ENCODE measurements at regions not wholly inside any gene's neighbourhood (a gene's known extent, or its start where the extent isn't known, plus 50 kb on each side); places are given as distances from the start of the nearest gene placed in this dataset.

DNA sequence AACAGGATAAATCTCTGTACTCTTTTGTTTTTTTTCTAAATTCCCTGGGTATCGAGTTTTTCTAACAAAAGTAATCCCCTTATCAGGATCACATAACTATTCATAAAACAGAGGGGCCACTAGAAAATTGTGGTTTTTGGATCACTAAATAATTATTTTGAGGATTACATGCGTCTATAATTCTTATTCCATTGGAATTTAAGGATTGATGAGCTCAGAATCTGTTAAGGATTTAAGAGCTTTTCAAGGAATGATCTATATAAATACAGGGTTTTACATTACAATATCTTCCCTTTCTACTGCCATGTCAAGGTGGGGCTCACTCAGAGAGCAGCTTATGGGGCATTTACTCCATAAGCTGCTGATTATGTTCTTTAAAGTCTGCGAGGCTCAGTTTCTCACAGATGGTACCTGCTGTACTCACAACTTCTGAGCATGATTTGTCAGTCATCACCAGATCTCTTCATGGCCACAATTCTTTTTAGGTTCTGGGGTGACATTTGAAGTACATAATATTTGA is 449.8 kb downstream of the PCDH17 start:
- Histone ChIP-seq H3K56ac (ENCODE audit: insufficient read length, low read depth, low read length) (no peak overlapping the region), H4K8ac (replicated peaks; ENCODE audit: insufficient read length, low read depth, low read length) (no peak overlapping the region), H2AFZ (ENCODE audit: low read length) (no peak overlapping the region), H4K91ac (ENCODE audit: insufficient read length, low read depth, low read length) (no peak overlapping the region), H3K27me3 (ENCODE audit: insufficient read depth, low read length) (no peaks in the 10 kb centered on the region), H4K20me1 (ENCODE audit: control insufficient read depth, insufficient read depth, insufficient read length) (no peaks in the 10 kb centered on the region), H3K23ac (ENCODE audit: insufficient read length, low read depth, low read length) (no peak overlapping the region), H3K27ac (ENCODE audit: insufficient read length, low read depth, low read length) (no peak overlapping the region), H2BK20ac (ENCODE audit: low read depth, low read length, poor library complexity, severe bottlenecking) (no peak overlapping the region), H2BK12ac (ENCODE audit: insufficient read length, low read depth, low read length) (no peak overlapping the region), H3K4me1 (ENCODE audit: insufficient read depth, low read length) (no peaks in the 10 kb centered on the region; the same call in 1 of the 2 replicates), H3K4ac (ENCODE audit: low read depth, low read length) (no peak overlapping the region), H2BK120ac (ENCODE audit: low read depth, low read length, poor library complexity, severe bottlenecking) (no peak overlapping the region), H3T11ph (ENCODE audit: low read length) (no peak overlapping the region), H4K5ac (ENCODE audit: insufficient read length, low read depth, low read length) (no peak overlapping the region), H3K14ac (ENCODE audit: insufficient read depth, low read length) (no peak overlapping the region), H3K79me2 (ENCODE audit: insufficient read depth, low read length) (no peaks in the 10 kb centered on the region), H2BK15ac (ENCODE audit: low read depth, low read length) (no peak overlapping the region), H3K23me2 (ENCODE audit: insufficient read length, low read depth, low read length, poor library complexity, severe bottlenecking) (no peaks in the 10 kb centered on the region), H2AK5ac (ENCODE audit: insufficient read length, low read length) (no peak overlapping the region), H2BK5ac (ENCODE audit: insufficient read length, low read length) (no peak overlapping the region), H3K18ac (ENCODE audit: insufficient read length, low read depth, low read length) (no peak overlapping the region), H3K9ac (ENCODE audit: extremely low read depth, insufficient read length, low read length) (no peak overlapping the region), H3K4me2 (ENCODE audit: insufficient read depth, insufficient read length, low read length) (no peak overlapping the region), H3K9me3 (ENCODE audit: control insufficient read depth, low read depth, low read length) (no peaks in the 10 kb centered on the region), H3K79me1 (ENCODE audit: insufficient read depth, low read depth, low read length, poor library complexity, severe bottlenecking) (no peaks in the 10 kb centered on the region)
- H3K4me3 Mint-ChIP-seq, result no peak overlapping the region
- H3K4me1 Mint-ChIP-seq, result peaks cover 13 to 14% of the 10 kb centered on the region in 2 experiments
- peak overlapping the region in 2 of 3 experiments; percentile 68 to 91; a peak in 4 of 7 replicates for H3K27ac Mint-ChIP-seq
- H3K9me3 Mint-ChIP-seq, result no peaks in the 10 kb centered on the region
- no peak for DNase-seq
- no peaks in the 10 kb centered on the region for H3K27me3 Mint-ChIP-seq (ENCODE audit: low read depth)
- H3K36me3 Mint-ChIP-seq (ENCODE audit: insufficient read depth in 1 of 3, low read depth in 3 of 3), result no peaks in the 10 kb centered on the region
- TF ChIP-seq, protein P1, sequence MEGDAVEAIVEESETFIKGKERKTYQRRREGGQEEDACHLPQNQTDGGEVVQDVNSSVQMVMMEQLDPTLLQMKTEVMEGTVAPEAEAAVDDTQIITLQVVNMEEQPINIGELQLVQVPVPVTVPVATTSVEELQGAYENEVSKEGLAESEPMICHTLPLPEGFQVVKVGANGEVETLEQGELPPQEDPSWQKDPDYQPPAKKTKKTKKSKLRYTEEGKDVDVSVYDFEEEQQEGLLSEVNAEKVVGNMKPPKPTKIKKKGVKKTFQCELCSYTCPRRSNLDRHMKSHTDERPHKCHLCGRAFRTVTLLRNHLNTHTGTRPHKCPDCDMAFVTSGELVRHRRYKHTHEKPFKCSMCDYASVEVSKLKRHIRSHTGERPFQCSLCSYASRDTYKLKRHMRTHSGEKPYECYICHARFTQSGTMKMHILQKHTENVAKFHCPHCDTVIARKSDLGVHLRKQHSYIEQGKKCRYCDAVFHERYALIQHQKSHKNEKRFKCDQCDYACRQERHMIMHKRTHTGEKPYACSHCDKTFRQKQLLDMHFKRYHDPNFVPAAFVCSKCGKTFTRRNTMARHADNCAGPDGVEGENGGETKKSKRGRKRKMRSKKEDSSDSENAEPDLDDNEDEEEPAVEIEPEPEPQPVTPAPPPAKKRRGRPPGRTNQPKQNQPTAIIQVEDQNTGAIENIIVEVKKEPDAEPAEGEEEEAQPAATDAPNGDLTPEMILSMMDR (conservative IDR thresholded peaks at IDR 0.05), result no peak
- no CpG with 5 or more reads among the region's 3 CpGs for WGBS (ENCODE audit: extremely low coverage, insufficient read length, low lambda C conversion rate)
